Naive B cell (primary cell): ENCODE measurements at regions not wholly inside any gene's neighbourhood (a gene's known extent, or its start where the extent isn't known, plus 50 kb on each side); places are given as distances from the start of the nearest gene placed in this dataset.
"Not testable (repeated sequence)": the region's sequence is repeated elsewhere in the genome, so short reads cannot be mapped to it uniquely, and the experiment has no call there.

Experiments used
- ATAC-seq, 2 donors: fragments of 150-1000 bp; cut with Tn5 transposase; 2 replicates each; pipeline ENCODE4 v1.10.0; 2021; ENCODE audit warnings: low read depth in 2 of 2, mild to moderate bottlenecking in 2 of 2, moderate library complexity in 2 of 2
- DNase-seq: peaks from one replicate; pipeline ENCODE4 v3.0.0; 2022
- H3K27ac Mint-ChIP-seq, 6 donors: one replicate each; pipeline ENCODE4 v1.8.0; 2020 to 2022; ENCODE audit warnings: mild to moderate bottlenecking in 6 of 6, mixed read lengths in 6 of 6, moderate library complexity in 5 of 6, inconsistent platforms in 2 of 6
- H3K27me3 Mint-ChIP-seq, 3 donors: one replicate each; pipeline ENCODE4 v1.8.0; 2021 to 2022; ENCODE audit warnings: mixed read lengths in 3 of 3, mild to moderate bottlenecking in 1 of 3
- H3K36me3 Mint-ChIP-seq, 2 donors: one replicate each; pipeline ENCODE4 v1.8.0; 2020 to 2022; ENCODE audit warnings: mixed read lengths in 2 of 2, inconsistent platforms in 1 of 2, mild to moderate bottlenecking in 1 of 2
- H3K4me1 Mint-ChIP-seq, 3 donors: one replicate each; pipeline ENCODE4 v1.8.0; 2020 to 2022; ENCODE audit warnings: mixed read lengths in 3 of 3, inconsistent platforms in 1 of 3, mild to moderate bottlenecking in 1 of 3, moderate library complexity in 1 of 3
- H3K4me3 Mint-ChIP-seq, 8 donors: one replicate each; pipeline ENCODE4 v1.8.0; 2020 to 2022; ENCODE audit warnings: mild to moderate bottlenecking in 8 of 8, mixed read lengths in 8 of 8, moderate library complexity in 8 of 8, inconsistent platforms in 2 of 8
- H3K9me3 Mint-ChIP-seq, 7 donors: one replicate each; pipeline ENCODE4 v1.8.0; 2020 to 2022; ENCODE audit warnings: mixed read lengths in 7 of 7, mild to moderate bottlenecking in 5 of 7, inconsistent platforms in 2 of 7, moderate library complexity in 1 of 7

DNA sequence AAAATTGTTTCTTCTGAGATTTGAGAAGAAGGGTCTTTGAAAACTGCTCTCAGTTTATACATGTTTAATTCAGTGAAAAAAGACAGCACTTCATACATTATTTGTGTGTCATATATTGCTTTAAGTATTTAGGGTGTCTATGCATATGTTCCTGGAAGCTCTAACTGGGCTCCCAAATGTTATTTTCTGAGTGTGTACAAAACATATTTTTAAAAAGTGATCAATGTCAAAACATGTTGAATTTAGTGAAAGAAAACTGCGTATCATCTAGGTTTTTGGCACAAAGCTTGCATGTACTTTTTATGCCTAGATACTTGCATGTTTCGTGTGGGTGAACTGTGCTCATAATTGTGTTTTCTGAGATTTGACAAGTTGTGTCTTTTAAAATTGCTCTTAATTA, 81.6 kb downstream of the ASCL4 start:
- Mint-ChIP-seq H3K4me1 (no peaks in the 10 kb centered on the region), H3K27ac (no peak overlapping the region), H3K27me3 (peaks cover 52 to 63% (median 56%) of the 10 kb centered on the region in 3 donors), H3K36me3 (no peaks in the 10 kb centered on the region), H3K9me3 (no peaks in the 10 kb centered on the region), H3K4me3 (no peak overlapping the region)
- ATAC-seq, result no peak
- no peak for DNase-seq

DNA sequence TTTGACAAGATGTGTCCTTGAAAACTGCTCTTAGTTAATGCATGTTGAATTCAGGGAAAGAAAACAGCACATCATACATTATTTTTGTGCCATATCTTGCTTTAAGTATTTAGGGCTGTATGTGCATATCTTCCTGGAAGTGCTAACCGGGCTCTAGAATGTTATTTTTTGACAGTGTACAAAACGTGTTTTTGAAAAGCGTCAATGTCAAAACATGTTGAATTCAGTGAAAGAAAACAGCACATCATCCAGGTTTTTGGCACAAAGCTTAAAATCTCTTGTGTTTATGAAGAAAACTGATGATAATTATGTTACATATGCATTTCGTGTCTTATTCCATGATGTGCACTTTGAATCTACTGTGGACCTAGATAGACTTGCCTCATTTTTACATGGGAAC, 82.7 kb downstream of the ASCL4 start:
- no peaks in the 10 kb centered on the region for H3K4me1 Mint-ChIP-seq
- DNase-seq (no peak), ATAC-seq (no peak)
- no peaks in the 10 kb centered on the region for H3K36me3 Mint-ChIP-seq
- no peak overlapping the region for H3K27ac Mint-ChIP-seq
- H3K27me3 Mint-ChIP-seq, result peaks cover 58 to 69% (median 60%) of the 10 kb centered on the region in 3 donors
- H3K4me3 Mint-ChIP-seq, result no peak overlapping the region
- H3K9me3 Mint-ChIP-seq, result no peaks in the 10 kb centered on the region

DNA sequence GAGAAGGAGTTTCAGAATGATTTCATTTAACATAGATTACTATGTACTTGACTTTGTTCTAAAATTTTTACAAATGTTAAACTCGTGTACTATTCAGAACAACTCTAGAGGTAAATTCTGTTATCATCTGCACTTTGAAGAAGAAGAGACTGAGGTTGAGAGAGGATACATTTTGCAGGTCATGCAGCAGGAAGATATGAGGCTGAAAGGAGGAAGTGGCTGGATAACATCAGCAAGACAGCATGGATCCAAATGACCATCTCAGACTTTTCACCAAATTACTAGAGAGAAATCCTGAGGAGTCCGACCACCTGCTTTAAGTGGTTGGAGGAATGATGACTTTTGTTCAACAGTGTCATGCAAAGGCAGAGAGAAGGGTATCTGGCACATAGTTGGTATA, 84.9 kb downstream of the ASCL4 start:
- Mint-ChIP-seq H3K4me1 (peaks cover 0 to 8% (median 0%) of the 10 kb centered on the region in 3 donors), H3K9me3 (peaks cover 0 to 3% (median 0%) of the 10 kb centered on the region in 7 donors), H3K27me3 (peaks cover 68 to 74% (median 73%) of the 10 kb centered on the region in 3 donors), H3K4me3 (no peak overlapping the region), H3K36me3 (no peaks in the 10 kb centered on the region), H3K27ac (no peak overlapping the region)
- DNase-seq, result no peak
- ATAC-seq, result no peak

DNA sequence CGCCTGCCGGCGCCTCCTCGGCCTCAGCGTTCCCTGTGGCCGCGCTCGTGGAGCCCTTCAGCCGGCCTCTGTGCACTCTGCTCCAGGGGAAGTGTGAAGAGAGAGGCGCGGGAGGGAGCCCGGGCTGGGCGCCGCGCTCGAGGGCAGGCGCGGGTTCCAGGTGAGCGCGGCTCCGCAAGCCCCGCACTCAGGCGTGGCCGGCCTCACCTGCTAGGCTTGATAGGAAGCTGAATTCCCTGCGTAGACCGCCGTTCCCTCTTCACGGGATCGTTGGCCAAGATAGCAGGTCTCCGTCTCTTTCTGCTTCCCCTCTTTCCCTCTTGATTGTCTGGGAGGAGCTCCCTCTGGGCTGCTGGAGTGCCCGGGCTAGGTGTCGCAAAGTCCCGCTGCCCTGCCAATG, 89.7 kb downstream of the ASCL4 start:
- peaks cover 0 to 12% (median 6%) of the 10 kb centered on the region in 7 donors for H3K9me3 Mint-ChIP-seq
- H3K4me1 Mint-ChIP-seq, result peaks cover 0 to 8% (median 0%) of the 10 kb centered on the region in 3 donors
- DNase-seq (no peak), ATAC-seq (no peak)
- H3K27me3 Mint-ChIP-seq, result peaks cover 52 to 70% (median 53%) of the 10 kb centered on the region in 3 donors
- H3K36me3 Mint-ChIP-seq, result no peaks in the 10 kb centered on the region
- H3K4me3 Mint-ChIP-seq, result no peak overlapping the region
- no peak overlapping the region for H3K27ac Mint-ChIP-seq

DNA sequence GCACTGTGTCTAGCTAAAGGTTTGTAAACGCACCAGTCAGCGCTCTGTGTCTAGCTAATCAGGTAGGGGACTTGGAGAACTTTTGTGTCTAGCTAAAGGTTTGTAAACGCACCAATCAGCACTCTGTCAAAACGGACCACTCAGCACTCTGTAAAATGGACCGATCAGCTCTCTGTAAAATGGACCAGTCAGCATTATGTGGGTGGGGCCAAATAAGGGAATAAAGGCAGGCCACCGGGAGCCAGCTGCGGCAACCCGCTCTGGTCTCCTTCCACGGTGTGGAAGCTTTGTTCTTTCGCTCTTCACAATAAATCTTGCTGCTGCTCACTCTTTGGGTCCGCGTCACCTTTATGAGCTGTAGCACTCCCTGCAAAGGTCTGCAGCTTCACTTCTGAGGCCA, 90.2 kb downstream of the ASCL4 start:
- DNase-seq, H3K4me3 Mint-ChIP-seq, H3K36me3 Mint-ChIP-seq, ATAC-seq, H3K27ac Mint-ChIP-seq, H3K4me1 Mint-ChIP-seq: not testable (repeated sequence)
- peaks cover 0 to 12% (median 6%) of the 10 kb centered on the region in 7 donors for H3K9me3 Mint-ChIP-seq
- peaks cover 48 to 71% (median 53%) of the 10 kb centered on the region in 3 donors for H3K27me3 Mint-ChIP-seq

DNA sequence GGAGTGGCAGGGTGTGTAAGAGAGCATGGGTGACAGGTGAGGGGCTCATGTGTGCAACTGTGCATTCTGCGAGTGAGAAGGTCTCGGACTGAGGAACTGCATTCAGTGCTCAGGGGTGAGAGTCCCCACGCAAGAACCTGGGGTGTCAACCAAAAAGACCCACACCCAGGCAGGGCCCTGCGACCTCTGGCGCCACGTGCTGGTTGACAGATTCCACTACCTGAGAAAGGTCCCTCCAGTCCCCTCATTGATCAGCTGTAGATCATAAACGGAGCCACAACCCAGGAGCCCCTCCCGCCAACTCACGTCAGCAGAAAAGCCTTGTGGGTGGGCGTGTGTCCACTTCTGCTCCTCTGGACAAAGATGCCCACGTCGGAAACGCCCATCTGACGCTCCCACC, 98.7 kb downstream of the ASCL4 start:
- Mint-ChIP-seq H3K4me1 (no peaks in the 10 kb centered on the region), H3K9me3 (no peaks in the 10 kb centered on the region), H3K27ac (peak overlapping the region in 1 of 6 donors; percentile 19), H3K4me3 (no peak overlapping the region), H3K36me3 (no peaks in the 10 kb centered on the region), H3K27me3 (peaks cover 21 to 46% (median 34%) of the 10 kb centered on the region in 3 donors)
- ATAC-seq, result no peak
- DNase-seq, result no peak

DNA sequence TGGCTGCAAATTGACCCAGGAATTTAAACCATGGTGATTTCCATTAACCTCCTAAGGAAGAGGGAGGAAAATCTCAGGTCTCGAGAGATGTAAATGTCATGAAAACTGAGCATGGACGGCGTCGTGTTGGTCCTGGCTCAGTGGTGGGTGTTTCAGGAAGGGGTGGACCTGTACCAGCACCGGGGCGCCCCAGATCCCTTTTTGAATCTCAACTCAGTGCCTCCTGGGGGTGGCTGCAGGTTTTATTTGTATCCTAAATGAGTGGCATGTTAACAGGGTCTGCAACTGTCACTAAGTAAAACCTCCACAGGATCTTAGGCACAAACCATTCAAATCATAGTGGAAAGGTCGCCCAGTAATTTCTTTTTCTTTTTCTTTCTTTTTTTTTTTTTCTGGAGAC, 101.3 kb downstream of the ASCL4 start:
- DNase-seq, result no peak
- no peak overlapping the region for H3K4me3 Mint-ChIP-seq
- no peaks in the 10 kb centered on the region for H3K36me3 Mint-ChIP-seq
- no peaks in the 10 kb centered on the region for H3K4me1 Mint-ChIP-seq
- ATAC-seq, result no peak
- peak overlapping the region in 1 of 6 donors; percentile 32 for H3K27ac Mint-ChIP-seq
- no peaks in the 10 kb centered on the region for H3K9me3 Mint-ChIP-seq
- H3K27me3 Mint-ChIP-seq, result peaks cover 23 to 50% (median 46%) of the 10 kb centered on the region in 3 donors

DNA sequence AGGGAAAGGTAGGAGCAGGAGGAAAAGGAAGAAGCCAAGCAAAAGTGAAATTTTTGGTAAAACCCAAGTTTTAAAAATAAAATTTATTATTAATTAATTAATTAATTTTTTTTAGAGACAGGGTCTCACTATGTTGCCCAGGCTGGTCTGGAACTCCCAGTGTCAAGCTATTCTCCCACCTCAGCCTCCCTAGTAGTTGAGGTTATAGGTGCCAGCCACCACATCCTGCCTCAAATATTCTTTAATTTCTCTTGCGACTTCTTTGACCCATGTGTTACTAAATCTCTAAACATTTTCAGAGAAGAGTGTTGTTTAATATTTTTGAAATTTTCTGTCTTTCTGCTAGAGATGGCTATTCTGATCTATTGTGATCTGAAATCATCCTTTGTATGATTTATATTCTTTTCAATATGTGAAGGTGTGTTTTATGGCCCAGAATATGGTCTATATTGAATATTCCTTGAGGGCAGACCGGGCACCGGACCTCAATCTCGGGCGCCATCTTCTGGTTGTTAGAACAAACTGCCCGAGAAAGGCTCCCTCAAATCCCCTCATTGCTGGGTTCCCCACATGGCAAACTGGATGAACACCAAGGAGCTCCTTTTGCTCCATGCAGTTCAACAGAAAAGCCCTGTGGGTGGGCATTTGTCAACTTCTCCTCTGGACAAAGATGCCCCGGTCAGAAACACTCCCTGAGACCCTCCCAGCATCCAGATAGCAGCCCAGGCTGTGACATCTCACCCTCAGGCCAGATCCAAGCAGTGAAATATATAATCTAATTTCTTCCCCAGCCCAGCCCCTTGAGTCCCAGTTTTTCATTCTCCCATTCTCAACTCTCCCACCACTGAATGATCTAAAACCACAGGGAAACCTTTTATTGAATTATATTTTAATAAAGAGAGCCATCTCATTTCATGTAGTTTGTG, 110.5 kb downstream of the ASCL4 start:
- peaks cover 0 to 5% (median 0%) of the 10 kb centered on the region in 3 donors for H3K4me1 Mint-ChIP-seq
- DNase-seq, result peak; percentile 46
- H3K27ac Mint-ChIP-seq, result peak overlapping the region in 1 of 6 donors; percentile 27
- peaks cover 24 to 35% (median 27%) of the 10 kb centered on the region in 3 donors for H3K27me3 Mint-ChIP-seq
- no peak overlapping the region for H3K4me3 Mint-ChIP-seq
- no peaks in the 10 kb centered on the region for H3K36me3 Mint-ChIP-seq
- no peaks in the 10 kb centered on the region for H3K9me3 Mint-ChIP-seq
- peak; percentile 73 to 85 for ATAC-seq

DNA sequence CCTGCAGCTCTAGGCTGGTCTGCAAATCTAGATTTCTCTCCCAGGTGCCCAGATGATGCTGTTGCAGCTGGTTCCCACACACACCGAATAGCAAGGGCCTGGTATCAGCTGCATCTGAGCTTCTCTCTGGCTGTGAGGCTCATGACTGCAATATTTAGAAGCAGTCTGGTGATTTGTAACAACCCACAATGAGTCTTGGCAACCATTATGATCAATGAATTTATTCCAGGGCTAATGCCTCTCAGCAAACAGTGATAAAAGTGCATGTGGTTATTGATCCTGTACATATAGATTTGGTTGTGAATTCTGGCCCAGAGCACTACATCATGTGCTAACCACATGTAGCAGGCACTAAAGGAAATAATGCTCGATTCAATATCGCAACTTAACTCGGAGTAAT, 114.3 kb downstream of the ASCL4 start:
- H3K4me1 Mint-ChIP-seq, result peaks cover 0 to 5% (median 0%) of the 10 kb centered on the region in 3 donors
- peaks cover 13 to 34% (median 17%) of the 10 kb centered on the region in 3 donors for H3K27me3 Mint-ChIP-seq
- ATAC-seq, result no peak
- H3K36me3 Mint-ChIP-seq, result no peaks in the 10 kb centered on the region
- H3K27ac Mint-ChIP-seq, result no peak overlapping the region
- H3K9me3 Mint-ChIP-seq, result no peaks in the 10 kb centered on the region
- DNase-seq, result no peak
- no peak overlapping the region for H3K4me3 Mint-ChIP-seq

DNA sequence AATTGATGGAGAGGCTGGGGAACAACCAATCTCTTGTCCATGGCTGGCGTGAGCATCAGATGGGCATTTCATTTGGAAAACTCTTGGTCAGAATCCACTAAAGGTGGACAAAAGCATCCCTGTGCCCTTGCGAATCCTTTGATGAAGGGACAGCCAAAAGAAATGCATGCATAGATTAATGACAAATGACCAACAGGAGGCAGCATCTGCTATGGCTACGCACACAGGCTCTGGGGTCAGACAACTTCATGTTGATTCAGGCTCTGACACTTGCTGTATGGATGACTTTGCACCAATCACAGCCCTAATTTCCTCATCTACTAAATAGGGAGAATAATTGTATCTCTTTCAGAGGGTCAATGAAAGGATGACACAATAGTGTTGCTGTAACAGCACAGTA, 117.5 kb downstream of the ASCL4 start:
- no peak overlapping the region for H3K27ac Mint-ChIP-seq
- H3K9me3 Mint-ChIP-seq, result no peaks in the 10 kb centered on the region
- H3K36me3 Mint-ChIP-seq, result no peaks in the 10 kb centered on the region
- peaks cover 8 to 26% (median 15%) of the 10 kb centered on the region in 3 donors for H3K27me3 Mint-ChIP-seq
- no peak overlapping the region for H3K4me3 Mint-ChIP-seq
- ATAC-seq (no peak), DNase-seq (no peak)
- H3K4me1 Mint-ChIP-seq, result no peaks in the 10 kb centered on the region

DNA sequence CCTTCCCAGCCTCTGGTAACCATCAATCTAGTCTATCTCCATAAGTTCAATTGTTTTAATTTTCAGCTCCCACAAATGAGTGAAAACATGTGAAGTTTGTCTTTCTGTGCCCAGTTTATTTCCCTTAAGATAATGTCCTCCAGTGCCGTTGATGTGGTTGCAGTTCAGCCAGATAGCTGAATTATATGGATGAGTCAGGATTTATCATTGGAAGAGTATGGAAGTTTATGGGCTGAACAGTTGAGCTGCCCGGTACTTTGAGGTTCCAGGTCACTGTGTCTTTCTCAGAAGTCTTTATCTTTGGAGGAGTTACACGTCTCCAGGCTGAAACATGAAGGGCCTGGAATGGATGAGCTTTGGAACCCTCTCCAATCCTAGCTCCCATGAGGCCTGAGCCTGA, 120.1 kb downstream of the ASCL4 start:
- H3K4me1 Mint-ChIP-seq, result no peaks in the 10 kb centered on the region
- H3K4me3 Mint-ChIP-seq, result no peak overlapping the region
- no peak overlapping the region for H3K27ac Mint-ChIP-seq
- no peak for DNase-seq
- peaks cover 4 to 20% (median 7%) of the 10 kb centered on the region in 3 donors for H3K27me3 Mint-ChIP-seq
- ATAC-seq, result no peak
- no peaks in the 10 kb centered on the region for H3K36me3 Mint-ChIP-seq
- no peaks in the 10 kb centered on the region for H3K9me3 Mint-ChIP-seq

DNA sequence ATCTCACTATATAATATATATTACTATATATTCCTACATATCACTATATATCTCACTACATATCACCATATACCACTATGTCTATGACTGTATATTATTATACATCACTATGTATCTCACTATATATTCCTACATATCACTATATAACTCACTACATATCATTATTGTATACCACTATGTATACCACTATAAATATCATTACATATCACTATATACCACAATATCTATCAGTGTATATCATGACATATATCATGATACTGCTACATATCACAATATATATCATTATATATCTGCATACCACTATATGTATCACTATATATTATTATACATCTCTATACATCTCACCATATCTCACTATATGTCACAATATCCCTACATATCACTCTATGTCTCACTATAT, 121.5 kb downstream of the ASCL4 start:
- Mint-ChIP-seq H3K27me3 (peaks cover 12 to 17% (median 16%) of the 10 kb centered on the region in 3 donors), H3K9me3 (no peaks in the 10 kb centered on the region), H3K4me1 (no peaks in the 10 kb centered on the region), H3K27ac (no peak overlapping the region), H3K4me3 (no peak overlapping the region), H3K36me3 (no peaks in the 10 kb centered on the region)
- no peak for DNase-seq
- no peak for ATAC-seq

DNA sequence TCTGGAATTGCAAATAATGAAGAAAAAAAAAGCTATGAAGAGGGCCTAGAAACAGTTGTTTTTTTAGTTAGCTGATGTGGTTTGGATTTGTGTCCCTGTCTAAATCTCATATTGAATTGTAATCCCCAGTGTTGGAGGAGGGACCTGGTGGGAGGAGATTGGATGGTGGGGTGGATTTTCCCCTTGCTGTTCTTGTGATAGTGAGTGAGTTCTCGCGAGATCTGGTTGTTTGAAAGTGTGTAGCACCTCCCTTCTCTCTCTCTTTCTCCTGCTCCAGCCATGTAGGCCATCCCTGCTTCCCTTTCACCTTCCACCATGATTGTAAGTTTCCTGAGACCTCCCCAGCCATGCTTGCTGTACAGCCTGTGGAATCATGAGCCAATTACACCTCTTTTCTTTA, 126.1 kb downstream of the ASCL4 start:
- ATAC-seq (no peak), DNase-seq (no peak)
- H3K4me1 Mint-ChIP-seq, result peaks cover 0 to 8% (median 8%) of the 10 kb centered on the region in 3 donors
- no peaks in the 10 kb centered on the region for H3K36me3 Mint-ChIP-seq
- H3K4me3 Mint-ChIP-seq, result no peak overlapping the region
- peaks cover 28 to 44% (median 29%) of the 10 kb centered on the region in 3 donors for H3K27me3 Mint-ChIP-seq
- H3K9me3 Mint-ChIP-seq, result peaks cover 0 to 10% (median 5%) of the 10 kb centered on the region in 7 donors
- H3K27ac Mint-ChIP-seq, result peak overlapping the region in 1 of 6 donors; percentile 58
